Hematopoietic multipotent progenitor cell (in vitro differentiated cells): ENCODE measurements at regions not wholly inside any gene's neighbourhood (a gene's known extent, or its start where the extent isn't known, plus 50 kb on each side); places are given as distances from the start of the nearest gene placed in this dataset.
"Not testable (repeated sequence)": the region's sequence is repeated elsewhere in the genome, so short reads cannot be mapped to it uniquely, and the experiment has no call there.

Source experiments
- DNase-seq, 3 donors: peaks; one replicate each; pipeline ENCODE4 v3.0.0-alpha.2; 2011 to 2015; ENCODE audit warnings: low read depth in 2 of 3, low spot score in 2 of 3

GRCh38 chr10:131363416-131363815, 51.9 kb upstream of the TCERG1L start:
- DNase-seq: no peak

GRCh38 chr10:131371571-131371970, 60.0 kb upstream of the TCERG1L start:
- DNase-seq: no peak

GRCh38 chr10:131381576-131381975, 70.1 kb upstream of the TCERG1L start:
- DNase-seq: no peak

GRCh38 chr10:131385161-131385872, 73.8 kb upstream of the TCERG1L start:
- not testable (repeated sequence) for DNase-seq

- no peak for DNase-seq
These were observed 75.6 kb upstream of the TCERG1L start for GRCh38 chr10:131387018-131387529.

- no peak for DNase-seq
These were observed 80.4 kb upstream of the TCERG1L start for GRCh38 chr10:131391936-131392335.

GRCh38 chr10:131396121-131397050, 84.9 kb upstream of the TCERG1L start:
- no peak for DNase-seq

- DNase-seq: no peak
These were observed 86.6 kb upstream of the TCERG1L start for GRCh38 chr10:131398166-131398565.

- DNase-seq: no peak
These were observed 88.5 kb upstream of the TCERG1L start for GRCh38 chr10:131399981-131400380.

- DNase-seq: no peak
These were observed 89.0 kb upstream of the TCERG1L start for GRCh38 chr10:131400513-131400912.

- no peak for DNase-seq
These were observed 91.5 kb upstream of the TCERG1L start for GRCh38 chr10:131402771-131403650.

- no peak for DNase-seq
These were observed 92.4 kb upstream of the TCERG1L start for GRCh38 chr10:131403936-131404335.

- no peak for DNase-seq
These were observed 93.4 kb upstream of the TCERG1L start for GRCh38 chr10:131404886-131405285.

GRCh38 chr10:131406676-131407392, 95.3 kb upstream of the TCERG1L start:
- no peak for DNase-seq

GRCh38 chr10:131418681-131419080, 107.2 kb upstream of the TCERG1L start:
- no peak for DNase-seq

GRCh38 chr10:131419797-131420196, 108.3 kb upstream of the TCERG1L start:
- no peak for DNase-seq

- no peak for DNase-seq
These were observed 109.3 kb upstream of the TCERG1L start for GRCh38 chr10:131420867-131421266.

GRCh38 chr10:131421381-131421780, 109.9 kb upstream of the TCERG1L start:
- no peak for DNase-seq

- no peak for DNase-seq
These were observed 111.2 kb upstream of the TCERG1L start for GRCh38 chr10:131422731-131423130.

GRCh38 chr10:131424053-131424452, 112.5 kb upstream of the TCERG1L start:
- DNase-seq: no peak
